Trophoblast cell (in vitro differentiated cells and primary cell): ENCODE measurements at regions not wholly inside any gene's neighbourhood (a gene's known extent, or its start where the extent isn't known, plus 50 kb on each side); places are given as distances from the start of the nearest gene placed in this dataset.
"Not testable (repeated sequence)": the region's sequence is repeated elsewhere in the genome, so short reads cannot be mapped to it uniquely, and the experiment has no call there.

ENCODE experiments used
- DNase-seq, 2 donors: peaks; one replicate each; pipeline ENCODE4 v3.0.0-alpha.2; 2016
- H2AFZ ChIP-seq: 2 replicates; pipeline ENCODE4 v1.6.1; 2013; ENCODE audit warnings: low read length, moderate library complexity, mild to moderate bottlenecking; ENCODE audit not compliant: insufficient read depth, poor library complexity
- H2AK5ac ChIP-seq: 2 replicates; pipeline ENCODE4 v1.6.1; 2013; ENCODE audit warnings: mild to moderate bottlenecking, low read length
- H2BK120ac ChIP-seq: 2 replicates; pipeline ENCODE4 v1.6.1; 2013; ENCODE audit warnings: low read length, mild to moderate bottlenecking, moderate library complexity; ENCODE audit not compliant: insufficient read depth, poor library complexity
- H2BK12ac ChIP-seq: 2 replicates; pipeline ENCODE4 v1.6.1; 2013; ENCODE audit warnings: mild to moderate bottlenecking, low read length, moderate library complexity
- H2BK5ac ChIP-seq: 2 replicates; pipeline ENCODE4 v1.6.1; 2013; ENCODE audit warnings: low read length, low read depth, moderate library complexity, mild to moderate bottlenecking; ENCODE audit not compliant: poor library complexity
- H3K14ac ChIP-seq: 2 replicates; pipeline ENCODE4 v1.6.1; 2013; ENCODE audit warnings: mild to moderate bottlenecking, low read length
- H3K18ac ChIP-seq: 2 replicates; pipeline ENCODE4 v1.6.1; 2013; ENCODE audit warnings: mild to moderate bottlenecking, low read length
- H3K23ac ChIP-seq: 2 replicates; pipeline ENCODE4 v1.6.1; 2013; ENCODE audit warnings: low read length
- H3K27ac ChIP-seq: 2 replicates; pipeline ENCODE4 v1.5.1; 2013; ENCODE audit warnings: low read depth, mild to moderate bottlenecking, inconsistent platforms, low read length, moderate library complexity
- H3K27me3 ChIP-seq: 2 replicates; pipeline ENCODE4 v1.6.1; 2013; ENCODE audit warnings: inconsistent platforms, mild to moderate bottlenecking, low read length, moderate library complexity; ENCODE audit not compliant: insufficient read depth
- H3K36me3 ChIP-seq, 2 experiments: 1 replicate in 1 of 2; 2 replicates in 1 of 2; pipeline ENCODE4 v1.6.1; 2013; ENCODE audit warnings: low read length in 2 of 2, mild to moderate bottlenecking in 2 of 2, moderate library complexity in 1 of 2; ENCODE audit not compliant: insufficient read depth in 2 of 2, control insufficient read depth in 1 of 2
- H3K4ac ChIP-seq: 2 replicates; pipeline ENCODE4 v1.6.1; 2013; ENCODE audit warnings: low read depth, mild to moderate bottlenecking, low read length, moderate library complexity
- H3K4me1 ChIP-seq, 2 experiments: 1 replicate in 1 of 2; 2 replicates in 1 of 2; pipeline ENCODE4 v1.6.1; 2013; ENCODE audit warnings: low read length in 2 of 2, mild to moderate bottlenecking in 2 of 2, moderate library complexity in 1 of 2; ENCODE audit not compliant: insufficient read depth in 2 of 2, control insufficient read depth in 1 of 2
- H3K4me2 ChIP-seq: 2 replicates; pipeline ENCODE4 v1.6.1; 2013; ENCODE audit warnings: inconsistent platforms, mild to moderate bottlenecking, low read length, moderate library complexity
- H3K4me3 ChIP-seq: 2 replicates; pipeline ENCODE4 v1.5.1; 2013; ENCODE audit warnings: mild to moderate bottlenecking, low read depth, low read length, inconsistent platforms
- H3K79me1 ChIP-seq: one replicate; pipeline ENCODE4 v1.6.1; 2013; ENCODE audit warnings: low read length
- H3K79me2 ChIP-seq: 2 replicates; pipeline ENCODE4 v1.6.1; 2013; ENCODE audit warnings: low read length, mild to moderate bottlenecking; ENCODE audit not compliant: control insufficient read depth, insufficient read depth, poor library complexity
- H3K9ac ChIP-seq: 2 replicates; pipeline ENCODE4 v1.6.1; 2013; ENCODE audit warnings: mild to moderate bottlenecking, low read length
- H3K9me3 ChIP-seq: 2 replicates; pipeline ENCODE4 v1.6.1; 2013; ENCODE audit warnings: low read depth, mild to moderate bottlenecking, control low read depth, inconsistent platforms, low read length; ENCODE audit not compliant: insufficient read depth
- H4K12ac ChIP-seq: 2 replicates; pipeline ENCODE4 v1.6.1; 2013; ENCODE audit warnings: low read depth, mild to moderate bottlenecking, low read length, moderate library complexity
- H4K8ac ChIP-seq: 2 replicates; pipeline ENCODE4 v1.6.1; 2013; ENCODE audit warnings: low read depth, mild to moderate bottlenecking, low read length, moderate library complexity
- H4K91ac ChIP-seq: one replicate; pipeline ENCODE4 v1.6.1; 2013; ENCODE audit warnings: low read depth, mild to moderate bottlenecking, low read length, moderate library complexity
- WGBS: extraction: QIAGEN DNeasy Blood & Tissue Kit; methylation state at CpG from one replicate; pipeline ENCODE4 v1.1.7; 2013; ENCODE audit warnings: missing lambda C conversion rate; ENCODE audit not compliant: insufficient read length, insufficient coverage; ENCODE audit errors: extremely low coverage; 5-methylcytosine and 5-hydroxymethylcytosine counted together

GRCh38 chrX:115722724-115723433 is 161.9 kb downstream of the PLS3 start:
- not testable (repeated sequence) for H3K27ac ChIP-seq, H3K4me2 ChIP-seq, H3K4me1 ChIP-seq, H3K79me2 ChIP-seq, H3K14ac ChIP-seq, H2BK120ac ChIP-seq, H4K8ac ChIP-seq, H3K4ac ChIP-seq, H3K9me3 ChIP-seq, H3K18ac ChIP-seq, H3K4me3 ChIP-seq, H4K91ac ChIP-seq, H2AK5ac ChIP-seq, H3K23ac ChIP-seq, H2BK12ac ChIP-seq, H2AFZ ChIP-seq, H3K27me3 ChIP-seq, DNase-seq, H3K9ac ChIP-seq, H3K36me3 ChIP-seq, H4K12ac ChIP-seq, H2BK5ac ChIP-seq, H3K79me1 ChIP-seq
- WGBS, result no CpG with 5 or more reads among the region's 33 CpGs

- H3K14ac ChIP-seq, H4K12ac ChIP-seq, H2BK12ac ChIP-seq, H3K4me3 ChIP-seq, H3K23ac ChIP-seq, H2AFZ ChIP-seq, H2AK5ac ChIP-seq, H4K91ac ChIP-seq, DNase-seq, H3K36me3 ChIP-seq, H3K9me3 ChIP-seq, H3K79me2 ChIP-seq, H3K79me1 ChIP-seq, H2BK120ac ChIP-seq, H2BK5ac ChIP-seq, H3K4me2 ChIP-seq, H4K8ac ChIP-seq, H3K27ac ChIP-seq, H3K9ac ChIP-seq, H3K18ac ChIP-seq, H3K4ac ChIP-seq, H3K4me1 ChIP-seq, H3K27me3 ChIP-seq: not testable (repeated sequence)
- WGBS, result no CpG with 5 or more reads among the region's 26 CpGs
These were observed 164.4 kb downstream of the PLS3 start for GRCh38 chrX:115725370-115725769.

- H3K4me1 ChIP-seq, H3K9ac ChIP-seq, H3K79me2 ChIP-seq, H3K27me3 ChIP-seq, H4K91ac ChIP-seq, H3K4me2 ChIP-seq, H3K18ac ChIP-seq, H2BK12ac ChIP-seq, H3K4me3 ChIP-seq, H3K4ac ChIP-seq, DNase-seq, H3K23ac ChIP-seq, H4K12ac ChIP-seq, H4K8ac ChIP-seq, H2AFZ ChIP-seq, H2BK5ac ChIP-seq, H3K79me1 ChIP-seq, H2AK5ac ChIP-seq, H3K9me3 ChIP-seq, H2BK120ac ChIP-seq, H3K36me3 ChIP-seq, H3K27ac ChIP-seq, H3K14ac ChIP-seq: not testable (repeated sequence)
- WGBS, result no CpG with 5 or more reads among the region's 77 CpGs
These were observed 167.1 kb downstream of the PLS3 start for GRCh38 chrX:115727792-115728732.

GRCh38 chrX:115732530-115732929 is 171.6 kb downstream of the PLS3 start:
- not testable (repeated sequence) for H3K79me2 ChIP-seq, H4K12ac ChIP-seq, H3K14ac ChIP-seq, H3K9ac ChIP-seq, H3K4me1 ChIP-seq, H3K27me3 ChIP-seq, H2BK120ac ChIP-seq, H4K8ac ChIP-seq, H2AK5ac ChIP-seq, H2BK12ac ChIP-seq, H3K4me3 ChIP-seq, H3K18ac ChIP-seq, H3K23ac ChIP-seq, H3K79me1 ChIP-seq, H3K27ac ChIP-seq, H2AFZ ChIP-seq, H4K91ac ChIP-seq, H3K9me3 ChIP-seq, H3K4me2 ChIP-seq, H3K4ac ChIP-seq, H2BK5ac ChIP-seq, DNase-seq, H3K36me3 ChIP-seq
- no CpG with 5 or more reads among the region's 39 CpGs for WGBS
